HG02870 (cell line): ENCODE measurements at regions not wholly inside any gene's neighbourhood (a gene's known extent, or its start where the extent isn't known, plus 50 kb on each side); places are given as distances from the start of the nearest gene placed in this dataset.

Experiments used
- ATAC-seq: cut with Tn5 transposase; IDR thresholded peaks from one replicate; pipeline ENCODE4 v1.9.1; 2021; ENCODE audit warnings: mild to moderate bottlenecking, moderate library complexity; ENCODE audit not compliant: unreplicated experiment

DNA sequence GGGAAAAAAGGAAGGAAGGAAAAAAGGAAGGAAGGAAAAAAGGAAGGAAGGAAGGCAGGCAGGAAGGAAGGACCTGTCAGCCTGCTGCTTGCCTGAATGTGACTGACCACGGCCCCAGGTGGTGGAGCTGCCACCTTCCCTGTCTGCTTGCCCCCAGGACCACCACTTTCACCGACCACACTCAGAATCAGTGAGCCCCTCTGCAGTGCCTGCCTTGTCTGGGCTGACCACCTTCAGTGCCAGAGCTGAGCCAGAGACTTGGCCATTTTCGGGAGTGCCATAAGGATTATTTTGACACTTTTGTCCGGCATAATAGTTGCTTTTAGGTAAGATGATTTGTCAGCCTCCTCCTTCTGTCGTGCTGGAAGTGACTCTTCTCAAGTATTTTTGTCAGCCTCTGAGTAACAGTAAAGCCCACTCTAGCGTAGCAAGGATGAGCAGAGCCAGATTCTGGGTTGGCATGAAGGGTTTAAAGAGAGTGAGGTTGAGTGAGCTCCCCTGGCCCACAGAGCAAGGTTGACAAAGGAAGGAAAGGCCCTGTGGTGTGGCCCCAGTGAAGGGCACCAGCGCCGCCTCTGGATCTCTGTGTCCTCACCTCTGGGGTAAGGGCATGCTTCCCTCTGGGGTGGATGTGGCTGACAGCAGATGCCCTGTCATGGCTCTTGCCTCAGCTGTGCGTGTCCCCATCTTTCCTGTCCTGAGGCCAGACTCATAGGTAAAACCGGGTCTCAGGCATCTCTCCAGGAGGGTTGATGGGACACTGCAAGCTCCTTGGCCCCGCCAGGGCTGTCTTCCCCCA, 214.7 kb upstream of the FOXQ1 start:
- ATAC-seq: no peak

DNA sequence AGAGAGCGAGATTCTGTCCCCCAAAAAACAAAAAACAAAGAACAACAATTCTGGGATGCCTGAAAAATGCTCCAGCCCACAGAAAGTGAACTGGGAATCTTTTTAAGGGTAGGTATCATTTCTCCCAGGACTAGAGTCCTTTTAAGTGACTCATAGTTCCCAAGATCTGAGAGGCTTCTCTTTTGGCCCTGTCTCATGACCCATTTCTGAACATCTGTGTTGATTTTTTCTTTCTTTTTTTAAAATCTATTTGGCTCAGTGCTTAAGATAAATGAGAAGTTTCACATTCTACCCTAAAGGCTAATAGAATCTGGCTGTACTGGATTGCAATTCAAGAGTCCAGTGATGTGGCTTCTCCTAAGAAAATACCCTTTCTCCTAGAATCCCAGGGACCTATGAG, 217.6 kb upstream of the FOXQ1 start:
- no peak for ATAC-seq

DNA sequence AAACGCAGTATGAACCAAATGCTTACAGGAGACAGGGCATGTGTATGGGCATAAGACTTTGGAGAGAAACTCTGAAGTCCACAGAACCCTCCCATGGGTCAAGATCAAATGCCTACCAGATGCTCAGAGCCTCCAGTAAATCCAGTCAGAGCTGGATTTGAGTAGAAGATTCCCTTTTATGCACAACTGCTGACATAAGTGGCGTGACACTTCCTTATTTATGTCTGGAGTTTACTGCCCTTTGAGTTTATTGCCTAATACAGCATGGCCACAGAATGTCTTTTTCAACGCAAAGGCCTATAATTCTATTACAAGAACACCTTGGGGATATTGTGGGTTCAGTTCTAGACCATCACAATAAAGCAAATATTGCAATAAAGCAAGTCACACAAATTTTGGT, 220.0 kb upstream of the FOXQ1 start:
- no peak for ATAC-seq

DNA sequence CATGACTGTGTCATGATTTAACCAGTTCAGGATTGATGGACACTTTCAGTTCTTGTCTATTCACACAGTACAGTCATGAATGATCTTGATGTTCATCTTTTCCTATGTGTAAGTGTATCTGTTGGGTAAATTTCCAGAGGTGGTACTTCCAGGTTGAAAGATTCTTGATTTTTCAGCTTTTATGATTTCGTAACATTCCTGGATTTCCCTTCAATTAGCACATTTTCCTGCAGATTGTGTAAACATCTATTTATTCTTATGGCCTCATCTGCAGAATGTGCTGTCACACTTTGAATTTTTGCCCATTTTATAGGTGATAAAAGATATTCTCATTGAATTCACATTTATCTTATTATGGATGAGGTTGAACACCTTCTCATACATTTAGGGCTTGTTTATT, 222.0 kb upstream of the FOXQ1 start:
- ATAC-seq: no peak

DNA sequence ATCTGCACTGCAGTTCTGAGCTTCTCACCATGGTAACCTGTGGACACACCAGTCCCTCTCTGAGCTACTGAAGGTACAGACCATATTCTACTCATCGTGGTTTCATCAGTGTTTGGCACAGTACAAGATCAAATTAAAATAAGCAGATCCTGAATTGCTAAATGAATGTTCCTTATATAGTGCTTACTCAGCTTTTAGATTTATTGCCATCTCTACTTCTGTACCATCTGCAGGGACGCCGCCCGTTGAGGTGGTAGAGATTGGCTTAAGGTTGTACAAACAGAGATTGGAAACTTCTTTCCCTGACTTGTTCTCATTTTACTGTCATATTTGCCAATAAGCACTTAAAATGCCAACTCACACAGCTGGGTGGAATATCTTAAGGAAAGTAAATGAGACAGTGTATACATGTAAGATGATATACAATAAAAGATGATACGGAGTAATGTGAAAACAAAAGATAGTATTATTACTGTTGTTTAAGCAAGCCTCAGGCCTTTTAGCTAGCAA, 223.4 kb upstream of the FOXQ1 start:
- ATAC-seq: no peak

DNA sequence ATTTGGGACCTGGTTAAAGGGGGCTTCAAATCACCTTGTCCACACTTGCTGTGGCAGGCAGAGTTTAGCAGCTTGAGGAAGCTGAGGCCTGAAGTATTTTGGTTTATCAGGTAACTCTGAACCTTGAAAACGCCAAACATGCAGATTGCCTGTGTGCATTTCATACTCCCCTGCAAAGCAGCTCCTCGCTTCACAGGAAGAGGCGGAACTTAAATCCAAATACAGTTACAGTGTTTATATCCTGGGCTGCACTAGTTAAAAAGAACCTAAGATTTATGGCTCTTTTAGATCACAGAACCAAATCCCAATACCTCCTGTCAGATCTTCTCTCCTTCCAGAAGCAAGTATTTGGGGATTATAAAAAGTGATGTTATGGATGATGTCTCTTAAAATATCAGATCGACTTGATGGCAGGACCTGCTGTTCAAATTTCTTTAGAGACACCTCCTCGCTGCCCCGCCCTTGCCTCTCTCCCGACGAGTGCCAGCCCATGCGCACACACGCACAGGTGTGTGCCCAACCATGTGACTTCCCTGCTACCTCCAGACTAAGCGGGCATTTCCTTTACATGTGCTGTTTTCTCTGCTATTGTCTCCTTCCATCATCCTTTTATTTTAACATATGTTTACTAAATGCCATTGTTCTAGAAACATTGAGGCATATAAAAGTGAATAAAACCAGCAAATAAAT, 224.6 kb upstream of the FOXQ1 start:
- ATAC-seq: no peak

DNA sequence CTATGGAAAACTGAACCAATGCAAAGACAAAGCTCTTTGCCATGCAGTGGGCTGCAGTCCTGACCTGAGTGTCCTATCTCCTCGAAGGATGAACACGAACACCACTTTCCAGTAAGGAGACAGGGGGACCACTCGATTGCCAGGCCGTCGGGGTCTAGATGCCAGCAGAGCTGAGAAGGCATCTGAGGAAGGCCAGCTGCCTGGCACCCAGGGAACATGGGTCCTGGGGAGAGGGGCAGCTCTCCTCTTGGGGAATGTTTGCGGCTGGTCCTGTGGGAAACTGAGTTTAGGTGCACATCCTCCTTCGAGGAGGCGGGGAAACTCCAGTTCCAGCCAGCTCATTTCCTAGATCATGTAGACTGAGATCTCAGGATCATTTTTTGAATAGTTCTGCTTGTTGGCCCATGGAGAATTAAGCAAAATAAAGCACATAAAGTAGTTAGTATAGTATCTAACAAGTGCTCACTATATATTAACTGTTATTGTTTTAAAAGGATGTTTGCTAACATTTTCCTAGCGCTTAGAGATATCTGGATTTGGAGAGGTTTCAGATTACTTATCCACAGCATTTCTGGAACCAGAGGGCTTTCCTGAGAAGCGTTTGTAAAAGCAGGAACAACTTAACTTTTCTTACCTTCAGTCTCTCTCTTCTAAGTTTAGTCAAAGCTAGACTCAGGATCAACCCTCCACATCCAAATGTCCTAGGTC, 225.3 kb upstream of the FOXQ1 start:
- no peak for ATAC-seq

DNA sequence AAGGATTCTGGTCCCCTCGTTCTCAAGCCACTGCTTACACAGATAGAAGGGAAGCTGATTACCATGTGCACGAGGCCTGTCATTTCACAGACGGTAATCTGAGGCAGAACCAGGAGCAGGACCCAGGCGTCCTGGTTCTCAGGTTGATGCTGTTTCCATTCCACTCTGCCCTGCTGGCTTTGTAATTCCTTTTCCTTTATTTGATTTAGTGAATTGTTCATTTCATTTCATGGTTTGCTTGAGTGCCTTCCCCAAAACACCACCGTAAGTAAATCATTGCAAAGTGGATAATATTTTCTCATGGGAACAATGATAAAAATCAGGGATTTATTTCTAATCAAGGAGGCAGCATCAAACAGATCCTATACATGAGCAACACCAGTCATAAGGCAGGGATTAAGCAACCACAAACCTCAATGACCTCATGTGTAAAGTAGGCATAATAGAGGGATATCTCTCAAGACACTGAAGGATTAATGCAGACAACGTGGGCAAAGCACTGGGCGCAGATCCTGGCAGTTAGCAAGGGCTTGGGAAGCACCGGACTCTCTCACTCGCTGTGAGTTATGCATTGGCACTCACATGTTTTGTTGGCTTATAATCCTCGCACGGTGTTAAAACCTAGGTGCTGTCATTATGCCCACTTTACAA, 229.5 kb upstream of the FOXQ1 start:
- ATAC-seq: no peak

DNA sequence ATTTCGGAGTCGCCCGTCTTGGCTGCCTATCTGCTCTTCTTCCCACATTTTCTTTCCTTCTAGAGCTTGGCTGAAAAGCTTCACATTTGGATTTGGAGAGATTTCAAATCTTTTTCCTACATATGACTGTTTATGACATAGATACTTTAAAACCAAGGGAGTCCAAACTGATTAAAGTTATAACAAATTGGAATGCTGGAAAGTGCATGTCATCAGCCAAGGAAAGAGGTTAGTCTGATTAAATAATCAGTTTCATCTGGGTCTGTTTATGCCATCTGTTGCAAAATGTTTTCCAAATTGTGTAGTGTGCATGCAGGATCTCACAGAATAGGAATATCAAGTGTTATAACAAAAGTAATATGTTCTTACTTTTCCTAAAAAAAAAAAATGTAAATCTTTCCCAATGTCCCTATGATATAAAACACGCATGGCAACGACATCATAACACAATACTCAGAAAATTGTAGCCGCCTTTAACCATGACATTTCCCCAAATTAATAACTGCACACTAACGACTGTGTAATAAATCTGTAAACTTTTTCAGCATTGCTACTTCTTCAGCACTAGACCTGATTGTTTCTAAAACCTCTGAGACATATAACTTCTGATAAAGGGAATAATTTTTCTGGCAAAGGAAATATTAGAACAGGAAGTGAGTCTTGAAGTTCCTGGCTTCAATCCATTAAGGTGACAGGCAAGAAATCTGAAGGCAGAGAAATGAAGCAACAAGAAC, 230.2 kb upstream of the FOXQ1 start:
- no peak for ATAC-seq

DNA sequence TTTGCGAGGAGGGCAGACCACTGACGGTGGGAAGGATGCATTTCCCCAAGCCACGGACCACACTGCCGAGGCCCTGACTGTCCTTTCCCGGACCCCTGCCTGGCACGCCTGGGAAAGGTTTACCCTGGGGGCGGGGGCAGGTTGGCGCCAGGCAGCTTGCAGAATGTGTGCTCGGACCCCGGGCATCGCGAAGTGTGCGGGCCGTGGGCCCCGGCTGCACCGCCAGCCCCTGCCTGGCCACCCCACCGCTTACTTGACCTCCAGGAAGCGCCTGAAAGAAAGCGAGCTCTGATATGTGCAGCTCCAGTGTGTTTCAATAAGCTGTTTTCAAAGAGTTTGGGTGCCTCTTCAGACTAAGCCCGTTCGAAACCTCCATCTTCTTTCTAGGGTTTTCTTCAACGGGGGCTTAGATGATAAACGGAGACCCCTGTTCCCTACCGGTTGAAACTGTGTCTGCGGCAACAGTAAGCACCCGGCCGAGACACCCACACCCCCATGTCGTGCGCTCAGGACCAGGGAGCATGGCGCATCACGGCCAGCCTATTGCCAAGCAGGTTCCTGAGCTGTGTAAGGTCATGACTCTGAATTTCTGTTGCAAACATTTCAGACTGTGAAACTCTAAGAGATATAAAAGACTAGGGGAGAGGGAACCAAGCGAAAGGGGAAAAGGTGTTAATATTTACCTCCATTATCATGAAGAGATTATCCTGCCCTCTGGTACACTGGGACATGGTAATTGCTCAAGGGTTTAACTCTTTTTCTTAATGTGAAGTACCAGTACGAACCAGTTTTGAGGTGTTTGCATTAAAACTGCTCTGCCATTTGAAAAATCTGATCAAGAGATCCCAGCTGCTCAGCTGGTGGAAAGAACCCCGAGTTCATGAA, 231.2 kb upstream of the FOXQ1 start:
- no peak for ATAC-seq

DNA sequence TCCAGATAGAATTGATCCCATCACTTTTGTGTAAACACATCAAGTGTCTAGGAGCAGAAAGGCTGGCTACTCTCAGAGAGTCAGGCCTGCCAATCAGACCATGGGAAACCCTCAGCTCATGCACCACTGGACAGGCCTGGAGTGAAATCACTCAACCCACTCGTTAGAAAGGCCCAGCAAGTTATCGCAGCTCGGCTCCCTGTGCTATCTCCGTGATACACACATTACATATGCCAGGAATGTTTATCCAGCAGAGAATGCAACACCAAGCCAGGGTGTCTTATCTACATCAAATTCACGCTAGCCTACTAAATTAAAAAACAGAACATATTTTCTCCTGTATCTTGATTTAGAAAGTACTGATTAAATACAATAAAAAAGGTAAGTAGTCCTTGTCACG, 232.4 kb upstream of the FOXQ1 start:
- ATAC-seq: no peak

DNA sequence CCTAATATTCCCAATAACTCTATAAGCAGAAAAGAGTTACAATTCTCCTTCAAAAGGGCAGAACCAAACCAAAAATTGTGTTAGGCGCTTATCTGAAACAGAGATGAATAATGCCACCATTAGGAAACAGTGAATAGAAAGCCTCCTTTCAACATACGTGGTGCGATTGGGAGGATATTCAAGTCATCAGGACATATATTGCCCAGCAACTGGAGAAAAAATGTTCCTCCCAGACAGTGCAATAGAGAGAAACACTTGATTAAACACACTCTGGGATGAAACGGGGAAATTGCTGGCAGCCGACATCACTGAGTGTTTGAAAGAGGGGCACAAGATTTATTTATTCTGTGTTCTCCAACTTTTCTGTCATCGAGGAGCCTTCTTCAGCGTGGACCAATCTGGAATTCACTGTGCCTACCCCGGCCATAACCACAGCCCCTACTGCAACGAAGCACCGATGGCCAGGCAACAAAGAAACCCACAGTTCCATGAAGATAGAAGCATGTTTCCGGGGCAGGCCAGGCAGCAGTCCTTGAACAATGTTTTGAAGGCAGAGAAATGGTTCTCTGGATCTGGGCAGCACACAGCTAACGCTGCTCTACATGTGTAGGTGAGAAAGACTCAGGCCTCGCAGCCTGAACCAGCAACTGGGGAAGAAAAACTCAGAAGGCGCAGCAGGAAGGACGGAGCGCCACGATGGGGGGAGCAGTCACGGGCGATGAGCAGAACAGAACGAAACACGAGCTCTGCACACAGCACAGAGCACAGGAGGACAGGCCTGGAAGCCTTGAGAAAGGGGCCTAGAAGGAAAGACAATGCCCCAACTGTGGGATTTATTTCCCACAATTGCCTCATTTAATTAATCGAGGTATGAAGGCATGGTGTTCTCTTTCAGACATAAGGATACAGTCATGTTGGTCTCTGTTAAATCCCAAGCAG, 234.2 kb upstream of the FOXQ1 start:
- ATAC-seq: no peak

DNA sequence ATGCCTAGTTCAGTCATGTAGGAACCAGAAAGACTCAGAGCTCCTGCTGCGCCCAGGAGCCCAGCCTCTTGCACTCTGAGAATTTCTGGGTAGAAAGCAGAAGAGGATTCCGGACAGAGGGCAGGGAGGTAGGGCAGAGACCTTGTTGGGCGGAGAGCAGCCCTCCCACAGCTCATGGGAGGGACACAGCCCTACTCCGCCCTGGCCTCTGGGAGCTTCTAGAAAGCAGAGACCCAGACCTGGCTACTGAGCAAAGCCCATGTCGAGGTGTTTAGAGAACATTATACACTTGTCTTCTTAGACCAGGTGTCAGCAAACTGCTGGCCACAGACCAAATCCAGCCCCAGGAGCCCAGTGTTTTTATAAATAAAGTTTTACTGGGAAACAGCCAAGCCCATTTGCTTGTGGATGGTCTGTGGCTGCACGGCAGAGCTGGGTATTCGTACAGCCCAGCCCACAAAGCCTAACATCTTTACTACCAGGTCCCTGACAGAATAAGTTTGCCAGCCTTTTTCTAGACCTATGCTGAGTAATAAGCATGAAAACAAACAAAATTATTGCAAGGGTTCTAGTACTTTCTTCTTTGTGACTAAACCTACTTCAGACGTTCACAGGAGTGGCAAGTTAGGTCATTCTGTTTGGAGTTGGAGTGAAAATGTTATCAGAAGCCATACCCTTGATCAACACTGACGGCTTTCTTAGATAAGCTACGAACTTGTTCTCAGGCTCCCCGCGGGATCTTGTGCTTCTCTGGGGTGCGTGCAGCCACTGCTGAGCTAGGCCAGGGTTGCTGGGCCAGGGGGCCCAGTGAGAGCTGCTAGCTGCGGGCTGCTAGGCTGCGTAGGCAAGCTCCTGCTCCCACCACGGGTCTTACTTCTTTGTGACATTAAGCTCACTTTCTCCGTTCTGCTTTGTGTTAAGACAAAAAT, 235.1 kb upstream of the FOXQ1 start:
- ATAC-seq: no peak

DNA sequence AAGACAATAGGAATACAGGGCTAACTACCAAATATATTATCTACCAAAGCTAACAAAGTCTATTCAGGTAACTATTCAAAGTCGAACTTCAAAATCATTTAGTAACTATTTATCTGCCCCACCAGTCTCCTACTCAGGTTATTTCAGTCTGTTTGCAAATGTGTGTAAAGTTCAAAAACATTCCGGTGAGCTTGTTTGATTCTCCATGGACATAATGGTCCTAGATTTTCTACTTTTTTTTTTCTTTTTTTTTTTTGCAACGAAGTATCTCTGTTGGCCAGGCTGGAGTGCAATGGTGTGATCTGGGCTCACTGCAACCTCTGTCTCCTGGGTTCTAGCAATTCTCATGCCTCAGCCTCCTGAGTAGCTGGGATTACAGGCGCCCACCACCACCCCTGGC, 236.0 kb upstream of the FOXQ1 start:
- no peak for ATAC-seq

DNA sequence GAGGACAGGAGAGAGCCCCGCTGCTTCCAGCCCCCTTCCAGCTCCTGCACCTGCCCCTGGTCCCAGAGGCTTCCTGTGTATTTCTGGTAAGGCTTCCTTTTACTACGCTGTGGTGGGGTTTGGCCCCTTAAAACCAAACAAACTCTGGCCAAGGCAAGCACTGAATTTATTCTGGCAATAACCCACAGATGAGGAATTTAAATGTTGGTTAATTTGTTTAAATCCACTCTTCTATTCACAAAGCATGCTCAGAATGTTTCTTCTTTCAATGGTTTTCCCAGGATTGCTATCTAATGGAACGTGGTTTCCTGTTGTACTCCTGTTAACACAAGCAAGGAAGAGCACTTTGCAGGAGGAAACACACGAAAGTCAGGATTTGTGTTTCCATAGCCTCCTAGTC, 236.5 kb upstream of the FOXQ1 start:
- no peak for ATAC-seq

DNA sequence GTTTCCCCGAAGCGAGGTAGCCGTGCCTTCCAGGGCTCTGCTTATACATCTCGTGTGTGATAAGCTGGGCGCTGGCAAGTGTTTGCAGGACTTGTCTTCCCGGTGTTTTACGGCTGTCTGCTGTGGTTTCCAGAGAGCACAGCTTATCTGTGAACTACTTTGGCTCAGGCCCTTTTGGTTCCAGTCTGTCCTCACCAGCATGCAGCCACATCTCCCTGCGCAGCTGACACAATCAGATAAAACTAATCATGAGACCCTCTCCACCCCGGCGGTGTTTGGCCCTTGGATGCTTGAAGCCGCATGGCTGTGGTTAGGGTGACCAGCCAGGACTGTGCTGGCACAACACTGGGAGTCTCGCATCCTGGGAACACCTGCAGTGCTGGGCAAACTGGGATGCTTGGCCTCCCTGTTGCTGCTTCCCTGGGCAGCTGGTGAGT, 241.8 kb upstream of the FOXQ1 start:
- ATAC-seq: no peak

DNA sequence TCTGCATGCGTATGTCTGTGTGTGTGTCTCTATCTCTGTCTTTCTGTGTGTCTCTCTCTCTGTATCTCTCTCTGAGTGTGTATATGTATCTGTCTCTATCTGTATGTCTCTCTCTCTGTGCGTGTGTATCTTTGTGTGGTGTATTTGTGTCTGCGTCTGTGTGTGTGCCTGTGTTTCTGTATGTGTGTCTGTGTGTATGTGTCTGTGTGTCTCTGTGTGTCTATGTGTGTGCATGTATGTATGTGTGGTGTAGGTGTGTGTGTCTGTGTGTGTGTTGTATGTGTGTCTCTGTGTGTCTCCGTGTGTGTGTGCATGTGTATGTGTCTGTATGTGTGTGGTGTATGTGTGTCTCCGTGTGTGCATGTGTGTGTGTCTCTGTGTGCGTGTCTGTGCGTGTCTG, 243.0 kb upstream of the FOXQ1 start:
- no peak for ATAC-seq
